ENCODE measurements at regions not wholly inside any gene's neighbourhood (a gene's known extent, or its start where the extent isn't known, plus 50 kb on each side); places are given as distances from the start of the nearest gene placed in this dataset.
"Not testable (repeated sequence)": the region's sequence is repeated elsewhere in the genome, so short reads cannot be mapped to it uniquely, and the experiment has no call there.

DNA sequence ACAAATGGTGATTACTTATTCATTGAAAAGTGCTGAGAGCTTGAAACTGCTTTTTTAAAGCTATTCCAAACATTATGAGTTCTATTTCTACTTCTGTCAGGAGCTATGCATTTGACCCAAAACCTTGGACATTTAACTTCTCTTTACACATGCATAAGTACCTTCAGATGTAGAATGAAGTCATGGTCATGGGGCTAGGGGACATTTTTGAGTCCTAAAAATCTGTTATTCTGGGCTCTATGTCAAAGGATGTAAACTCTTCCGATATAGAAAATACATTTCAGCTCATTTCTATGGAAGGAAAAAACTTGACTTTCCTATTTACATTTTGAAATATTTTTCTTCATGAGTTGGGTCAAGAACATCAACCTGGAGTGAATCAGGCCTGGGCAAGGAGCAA lies 179.5 kb upstream of the CXCL12 start:
- no peak for DNase-seq (ENCODE audit: low spot score in 2 of 2)
- FAIRE-seq: no peak

DNA sequence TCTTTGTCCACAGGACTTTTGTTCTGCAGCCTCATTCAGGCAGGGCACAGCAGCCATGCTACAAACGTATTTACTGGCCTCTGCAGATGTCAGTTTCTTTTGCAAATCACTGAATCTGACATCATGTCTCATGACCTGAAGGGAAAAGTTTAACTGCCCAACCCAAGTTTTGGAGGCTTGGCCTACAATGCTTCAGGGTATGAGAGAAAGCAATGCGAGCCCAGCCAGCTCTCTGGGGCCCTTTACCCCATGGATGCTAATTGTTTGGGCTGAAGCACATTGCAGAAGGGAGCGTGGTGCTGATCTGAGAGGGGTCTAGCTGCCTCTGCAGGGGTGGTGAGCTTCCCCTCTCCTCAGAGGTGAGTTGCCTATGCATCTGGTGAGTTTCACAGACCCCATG lies 179.9 kb upstream of the CXCL12 start:
- no peak for FAIRE-seq
- DNase-seq (ENCODE audit: low spot score in 2 of 2): no peak

DNA sequence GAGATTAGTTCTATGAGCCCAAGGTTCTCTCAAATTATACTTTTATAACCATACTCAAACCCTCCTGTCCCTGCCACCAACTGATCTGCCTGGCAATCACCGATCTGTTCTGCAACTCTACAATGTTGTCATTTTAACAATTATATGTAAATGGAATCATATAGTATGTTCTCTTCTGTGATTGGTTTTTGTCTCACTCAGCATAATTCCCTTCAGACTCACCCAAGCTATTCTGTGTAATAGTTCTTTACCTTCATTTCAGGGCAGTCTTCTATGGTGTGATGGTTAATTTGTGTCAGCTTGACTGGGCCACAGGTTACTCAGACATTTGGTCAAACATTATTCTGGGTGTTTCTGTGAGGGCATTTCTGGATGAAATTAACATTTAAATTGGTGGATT lies 181.9 kb upstream of the CXCL12 start:
- no peak for DNase-seq (ENCODE audit: low spot score in 2 of 2)
- no peak for FAIRE-seq

DNA sequence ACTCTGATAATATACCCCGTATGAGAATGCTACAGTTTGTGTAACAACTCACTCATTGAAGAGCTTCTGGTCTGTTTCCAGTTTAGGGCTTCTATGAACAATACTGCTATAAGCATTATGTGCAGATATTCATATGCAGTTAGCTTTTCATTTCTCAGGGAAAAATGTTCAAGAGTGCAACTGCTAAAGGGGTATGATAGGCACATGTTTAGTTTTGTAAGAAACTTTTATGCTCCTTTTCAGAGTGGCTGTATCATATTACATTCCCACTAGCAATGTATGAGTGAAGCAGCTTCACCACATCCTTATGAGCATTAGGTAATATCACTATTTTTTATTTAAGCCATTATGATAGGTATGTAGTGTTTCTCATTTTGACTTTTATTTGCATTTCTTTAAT lies 182.6 kb upstream of the CXCL12 start:
- no peak for FAIRE-seq

DNA sequence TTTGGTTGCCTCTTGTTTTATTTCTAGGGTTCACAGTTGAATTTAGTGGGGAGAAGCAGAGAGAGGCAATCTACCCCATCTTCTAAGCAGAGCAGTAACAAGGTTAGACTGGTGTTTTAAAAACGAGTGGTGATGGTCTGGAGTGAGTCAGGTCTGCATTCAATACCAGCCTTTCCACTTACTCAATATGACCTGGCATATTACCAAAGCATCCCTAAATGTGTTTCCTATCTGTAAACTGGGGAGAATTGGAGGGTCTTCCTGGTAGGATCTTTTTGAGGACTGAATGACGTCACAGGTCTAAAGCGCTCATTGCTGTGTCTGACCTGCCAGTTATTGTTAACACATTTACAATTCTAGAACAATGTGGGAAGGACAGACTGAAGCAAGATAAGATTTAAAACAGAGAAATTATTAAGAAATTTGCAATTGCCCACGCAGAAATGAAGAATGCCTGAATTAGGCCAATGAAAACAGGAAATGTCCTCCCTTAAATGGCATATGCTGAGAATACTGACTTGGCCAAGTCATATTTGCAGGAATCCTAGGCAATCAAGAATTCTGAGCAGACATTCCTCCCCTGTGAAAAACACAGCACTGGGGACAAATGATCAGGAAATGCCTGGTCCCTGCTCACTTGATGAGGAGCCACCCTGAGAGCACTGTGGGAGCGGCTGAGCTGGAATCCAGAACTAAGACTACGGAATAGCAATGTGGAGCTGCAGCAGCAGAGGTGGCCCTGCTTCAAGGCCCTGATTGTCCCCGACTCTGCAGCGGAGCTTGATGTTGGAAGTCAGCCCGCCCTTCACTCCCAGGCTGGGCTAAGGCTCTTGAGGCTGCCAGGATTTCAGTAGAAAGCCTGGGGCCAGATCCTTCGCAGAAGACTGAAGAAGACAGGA lies 184.5 kb upstream of the CXCL12 start:
- FAIRE-seq (no peak), DNase-seq (ENCODE audit: low spot score in 2 of 2) (no peak)

More for the DNA sequence above, 182.6 kb upstream of the CXCL12 start:
- DNase-seq (ENCODE audit: low spot score in 2 of 2): no peak

DNA sequence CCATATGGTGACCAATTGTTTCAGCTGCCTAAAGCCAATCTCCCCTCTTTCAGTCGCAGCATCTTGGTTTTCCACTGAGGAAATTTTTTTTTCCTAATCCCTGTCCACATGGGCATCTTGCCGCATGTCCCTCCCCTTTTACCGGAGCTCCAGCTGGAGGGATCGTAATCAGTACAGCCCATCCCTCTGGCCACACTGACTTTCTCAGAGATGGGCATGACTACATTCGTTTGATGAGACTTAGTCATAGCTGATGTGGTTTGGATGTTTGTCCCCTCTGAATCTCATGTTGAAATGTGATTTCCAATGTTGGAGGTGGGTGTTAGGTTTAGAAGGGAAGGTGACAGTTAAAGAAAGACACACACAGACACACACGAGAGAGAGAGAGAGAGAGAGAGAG lies 186.8 kb upstream of the CXCL12 start:
- no peak for DNase-seq (ENCODE audit: low spot score in 2 of 2)
- FAIRE-seq: no peak

DNA sequence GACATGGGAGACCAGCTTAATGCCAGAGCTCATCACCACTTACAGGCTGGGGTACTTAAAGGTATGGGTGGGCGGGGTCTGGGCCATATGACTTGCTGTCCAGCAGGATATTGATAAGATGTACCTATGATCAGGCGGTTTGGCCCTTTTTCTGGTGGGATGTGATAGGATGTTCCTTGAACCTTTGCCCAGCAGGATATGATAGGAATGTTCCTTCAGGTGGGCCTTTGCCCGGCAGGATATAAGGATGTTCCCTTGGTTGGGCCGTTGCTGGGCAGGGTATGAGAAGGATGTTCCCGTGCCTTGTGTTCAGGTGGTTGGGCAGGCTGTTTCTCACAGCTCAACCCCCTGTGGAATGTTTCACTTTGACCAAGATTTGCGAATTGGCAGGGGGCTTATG lies 187.2 kb upstream of the CXCL12 start:
- FAIRE-seq (no peak), DNase-seq (ENCODE audit: low spot score in 2 of 2) (no peak)

DNA sequence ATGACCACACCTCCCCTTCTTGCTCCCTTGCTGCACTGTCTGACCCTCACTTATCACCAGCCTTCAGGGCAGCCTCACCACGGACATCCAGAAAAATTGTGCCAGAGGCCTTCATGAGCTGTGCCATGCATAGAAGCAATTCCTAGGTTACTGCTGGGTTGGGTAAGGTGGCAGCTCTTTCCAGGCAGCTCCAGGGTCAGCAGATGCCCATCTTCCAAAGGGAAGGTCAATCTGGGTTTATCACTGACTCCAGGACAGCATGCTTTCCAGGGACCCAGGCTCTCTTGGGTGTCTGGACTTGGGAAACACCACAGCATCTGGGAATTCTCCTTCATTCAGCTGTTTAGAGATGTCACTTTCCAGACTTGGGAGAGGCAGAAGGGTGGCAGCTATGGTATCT lies 188.9 kb upstream of the CXCL12 start:
- FAIRE-seq: no peak
- DNase-seq (ENCODE audit: low spot score in 2 of 2): no peak

DNA sequence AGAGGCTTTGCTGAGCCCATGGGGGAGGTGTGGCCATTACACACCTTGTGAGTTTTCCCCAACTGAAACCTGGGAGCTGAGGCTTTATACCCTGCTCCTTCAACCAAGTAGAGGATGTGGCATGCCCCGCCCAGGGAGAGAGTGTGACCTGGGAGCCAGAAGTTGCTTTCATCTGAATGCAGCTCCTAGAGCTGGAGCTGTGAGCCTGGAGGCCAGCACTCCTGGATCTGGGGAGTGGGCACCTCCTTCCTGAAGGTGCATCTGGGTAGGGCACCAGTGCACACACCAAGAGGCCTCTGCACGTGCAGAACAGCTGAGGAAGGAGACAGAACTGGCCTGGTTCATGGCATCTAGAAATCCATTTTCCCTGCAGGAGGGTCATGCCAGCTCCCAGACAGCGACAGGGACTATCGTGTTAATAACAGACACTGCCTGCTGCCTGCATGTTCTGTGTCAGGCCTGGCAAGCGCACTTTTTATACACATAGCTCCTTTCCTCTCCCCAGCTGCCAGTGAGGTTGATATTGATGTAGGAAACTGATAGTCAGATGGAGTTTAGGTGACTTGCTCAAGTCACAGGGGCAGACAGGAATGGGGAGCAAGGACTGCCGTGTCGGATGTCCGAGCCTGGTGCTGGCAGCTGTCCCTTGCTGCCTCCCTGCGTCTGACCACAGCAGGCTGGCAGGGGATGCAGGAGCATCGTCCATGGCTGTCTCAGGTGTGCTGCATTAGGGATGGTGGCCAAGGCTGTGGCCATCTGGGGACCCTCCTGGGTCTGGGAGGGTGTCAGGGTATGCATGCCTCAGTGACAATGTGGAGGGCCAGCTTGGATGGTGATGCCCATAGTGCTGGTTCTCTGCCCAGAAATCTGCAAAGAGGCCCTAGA lies 189.9 kb upstream of the CXCL12 start:
- DNase-seq (ENCODE audit: low spot score in 2 of 2) (no peak), FAIRE-seq (no peak)

DNA sequence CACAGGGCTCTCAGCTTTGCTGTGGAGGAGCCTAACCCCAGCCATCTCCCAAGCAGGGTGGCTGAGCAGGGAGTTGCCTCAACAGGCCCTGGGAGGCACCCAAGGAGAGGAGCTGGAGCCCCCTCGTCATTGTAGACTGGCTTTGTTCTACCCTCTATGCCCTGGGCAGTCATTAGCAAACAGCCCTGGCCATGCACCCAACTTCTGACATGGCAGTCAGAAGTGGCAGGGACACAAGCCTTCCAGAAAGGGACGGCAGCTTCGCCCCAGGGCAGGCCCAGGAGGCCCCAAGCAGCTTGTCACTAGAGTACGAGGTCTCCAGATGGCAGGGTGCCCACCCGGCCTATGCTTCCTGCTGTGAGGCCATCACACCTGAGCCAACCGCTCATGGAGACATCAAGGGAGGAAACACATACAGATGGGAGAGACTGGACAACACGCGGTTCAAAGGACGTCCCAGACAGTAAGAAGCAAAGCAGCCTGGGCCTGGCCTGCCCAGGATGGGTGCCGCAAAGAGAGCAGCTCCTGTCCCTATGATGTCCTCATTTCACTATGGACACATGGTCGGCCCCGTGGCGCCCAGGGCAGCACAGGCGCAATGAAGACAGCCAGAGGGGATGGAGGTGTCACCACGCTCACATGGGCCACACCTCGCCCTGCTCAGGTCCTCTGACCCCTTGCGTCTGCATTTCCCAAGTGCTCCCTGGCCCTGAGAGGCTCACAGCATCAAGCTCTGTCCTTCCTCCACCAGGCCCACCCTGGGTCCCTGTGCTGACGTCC lies 190.9 kb upstream of the CXCL12 start:
- FAIRE-seq (no peak), DNase-seq (ENCODE audit: low spot score in 2 of 2) (no peak)

DNA sequence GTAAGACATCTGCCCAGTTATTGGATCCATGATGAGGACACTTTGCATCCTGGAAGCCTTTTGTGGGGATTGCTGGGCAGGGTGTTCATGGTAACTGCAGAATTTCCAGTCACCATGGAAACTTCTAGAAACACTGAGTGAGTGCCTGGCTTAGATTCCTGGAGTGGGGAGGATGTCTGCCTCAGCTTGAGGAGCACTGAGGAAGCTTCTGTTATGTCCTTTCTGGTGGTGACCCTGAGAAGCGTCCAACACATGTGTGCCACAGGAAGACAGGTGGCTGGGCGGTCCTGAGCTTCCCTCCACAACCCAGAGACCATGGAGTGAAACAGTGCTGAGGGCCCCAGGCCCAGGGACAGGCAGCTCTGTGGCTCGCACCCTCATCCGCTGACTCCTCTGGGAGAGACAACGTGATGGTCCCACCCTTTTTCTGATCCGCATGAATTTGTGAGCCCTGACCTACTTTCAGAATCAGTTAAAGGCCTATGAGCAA lies 191.8 kb upstream of the CXCL12 start:
- FAIRE-seq (no peak), DNase-seq (ENCODE audit: low spot score in 2 of 2) (no peak)

DNA sequence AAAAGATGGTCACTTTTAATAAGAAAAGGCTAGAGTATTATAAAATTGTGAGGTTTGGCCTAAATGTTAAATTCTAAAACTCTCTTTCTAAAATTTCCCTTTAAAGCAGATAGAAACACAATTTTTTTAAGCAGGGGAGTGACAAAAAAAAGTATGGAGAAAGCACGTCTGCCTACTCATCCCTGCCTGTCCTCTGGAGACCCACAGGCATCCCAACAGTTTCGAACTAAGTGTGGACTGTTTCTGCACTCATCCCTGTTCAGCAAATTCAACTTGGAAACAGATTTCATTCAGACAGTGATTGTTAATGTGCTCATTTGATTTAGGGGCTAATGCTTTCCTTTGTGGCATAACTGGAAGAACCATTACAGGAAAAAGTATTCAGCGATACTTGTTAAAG lies 192.6 kb upstream of the CXCL12 start:
- FAIRE-seq: no peak

DNA sequence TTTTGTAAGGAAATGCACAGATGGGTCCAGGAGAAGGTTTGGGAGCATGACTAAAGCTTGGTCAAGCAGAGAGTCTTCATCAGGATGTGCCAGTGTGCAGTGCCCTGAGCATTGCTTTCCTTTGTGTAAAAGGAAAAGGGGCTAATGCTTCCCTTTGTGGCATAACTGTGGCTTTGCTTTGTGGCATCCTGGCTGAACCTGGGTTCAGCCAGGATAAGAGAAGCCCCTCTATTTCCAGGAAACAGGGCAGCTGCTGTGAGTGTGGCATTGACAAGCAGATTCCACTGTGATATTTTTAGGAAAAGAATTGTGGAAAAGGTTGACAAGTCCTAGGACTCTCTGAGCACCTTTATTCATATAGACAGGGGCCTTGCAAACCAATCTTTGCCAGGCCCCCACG lies 193.4 kb upstream of the CXCL12 start:
- FAIRE-seq (no peak), DNase-seq (ENCODE audit: low spot score in 2 of 2) (no peak)

More for the DNA sequence above, 192.6 kb upstream of the CXCL12 start:
- DNase-seq (ENCODE audit: low spot score in 2 of 2): no peak

DNA sequence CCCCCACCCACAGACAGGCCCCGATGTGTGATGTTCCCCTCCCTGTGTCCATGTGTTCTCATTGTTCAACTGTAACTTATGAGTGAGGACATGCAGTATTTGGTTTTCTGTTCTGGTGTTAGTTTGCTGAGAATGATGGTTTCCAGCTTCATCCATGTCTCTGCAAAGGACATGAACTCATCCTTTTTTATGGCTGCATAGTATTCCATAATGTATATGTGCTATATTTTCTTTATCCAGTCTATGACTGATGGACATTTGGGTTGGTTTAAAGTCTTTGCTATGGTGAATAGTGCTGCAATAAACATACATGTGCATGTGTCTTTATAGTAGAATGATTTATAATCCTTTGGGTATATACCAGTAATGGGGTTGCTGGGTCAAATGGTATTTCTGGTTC lies 194.1 kb upstream of the CXCL12 start:
- FAIRE-seq; DNase-seq (ENCODE audit: low spot score in 2 of 2): not testable (repeated sequence)

DNA sequence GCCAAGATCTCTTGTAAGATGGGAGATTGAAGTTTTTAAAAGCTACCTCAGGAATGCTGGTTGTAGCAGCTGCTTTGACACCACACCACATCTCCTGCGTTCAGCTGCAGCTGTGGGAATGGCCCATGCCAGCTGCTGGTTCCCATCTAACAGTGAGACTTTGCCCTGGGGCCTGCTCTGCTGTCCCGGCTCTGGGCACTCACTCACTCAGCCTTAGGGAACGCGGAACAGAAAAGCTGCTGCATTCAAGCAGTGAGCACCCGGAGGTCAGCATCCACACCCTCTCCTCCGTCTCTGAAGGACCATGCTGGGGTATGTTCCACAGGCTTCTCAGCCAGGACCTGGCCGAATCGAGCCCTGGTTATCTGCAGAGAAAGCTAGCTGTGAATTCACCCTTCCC lies 197.1 kb upstream of the CXCL12 start:
- DNase-seq (ENCODE audit: low spot score in 2 of 2) (no peak), FAIRE-seq (no peak)

DNA sequence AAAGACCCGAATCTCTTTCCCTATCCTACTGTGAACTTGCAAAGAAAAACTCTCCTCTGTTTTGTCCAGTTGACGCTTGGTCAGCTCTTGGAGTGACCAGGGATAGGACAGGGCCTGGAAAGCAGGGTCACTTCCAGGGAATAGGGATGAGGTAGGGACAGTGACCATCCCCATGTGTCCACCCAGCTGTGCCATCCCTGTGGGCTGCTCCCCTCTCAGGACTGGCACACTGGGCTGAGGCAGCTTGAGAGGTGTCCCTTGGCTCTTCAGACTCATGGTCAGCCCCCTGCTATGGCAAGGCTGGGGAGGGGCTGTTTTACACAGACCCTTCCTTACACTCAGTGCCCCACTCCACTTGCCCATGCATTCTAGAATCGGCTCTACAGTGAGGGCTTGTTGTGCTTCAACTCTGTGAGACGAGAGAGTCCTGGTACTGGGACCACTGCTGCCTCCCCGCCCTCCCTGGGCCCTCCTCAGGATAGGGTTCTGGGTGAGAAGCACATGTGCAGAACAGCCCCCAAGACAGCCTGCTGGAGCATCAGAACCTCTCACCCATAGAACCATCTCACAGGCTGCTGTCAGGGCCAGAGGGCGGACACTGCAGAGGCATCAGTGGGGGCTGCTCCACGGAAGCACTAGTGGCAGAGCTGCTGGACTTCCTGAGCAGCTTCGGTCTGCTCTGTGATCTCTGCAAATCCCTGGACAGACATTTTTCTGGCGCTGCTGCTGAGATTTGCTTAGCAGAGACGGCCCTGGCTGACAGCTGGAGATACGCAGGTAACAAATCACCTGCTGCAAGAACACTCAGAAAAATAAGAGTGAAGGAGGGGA lies 202.8 kb upstream of the CXCL12 start:
- DNase-seq (ENCODE audit: low spot score in 2 of 2) (no peak), FAIRE-seq (no peak)

DNA sequence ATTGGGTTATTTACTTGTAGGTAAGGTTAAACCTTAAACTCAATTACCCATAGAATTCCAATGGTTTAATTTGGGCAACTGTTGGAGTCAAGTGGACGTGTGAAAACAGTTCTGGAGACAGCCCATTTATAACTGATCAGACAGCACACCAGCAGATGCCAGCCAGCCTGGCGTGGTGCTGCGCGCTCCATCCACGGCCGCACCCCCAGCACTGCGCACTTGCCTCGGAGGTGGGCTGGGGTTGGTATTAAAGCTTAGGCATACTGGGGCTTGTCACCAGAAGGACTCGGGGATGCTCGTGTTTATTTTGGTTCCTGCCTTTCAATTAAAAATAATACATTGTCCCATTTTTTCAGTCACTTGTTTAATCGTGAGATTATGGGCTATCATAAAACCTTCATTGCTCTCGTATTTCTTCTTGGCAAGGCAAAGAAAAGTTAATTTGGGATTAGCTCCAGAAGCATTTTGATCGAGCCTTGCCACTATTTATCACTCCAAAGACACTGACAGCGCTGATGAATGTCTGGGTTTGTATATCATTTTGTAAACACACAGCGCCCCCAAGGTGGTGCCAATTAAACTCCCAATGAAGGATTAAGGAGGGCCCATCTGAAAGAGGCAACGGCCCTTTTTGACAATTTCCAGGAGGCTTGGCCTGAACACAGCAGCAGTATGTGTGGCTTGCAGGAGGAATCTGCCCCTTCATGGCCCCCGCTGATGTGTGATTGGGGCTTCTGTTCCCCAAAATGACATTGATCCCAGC lies 204.5 kb upstream of the CXCL12 start:
- DNase-seq (ENCODE audit: low spot score in 2 of 2) (no peak), FAIRE-seq (no peak)

DNA sequence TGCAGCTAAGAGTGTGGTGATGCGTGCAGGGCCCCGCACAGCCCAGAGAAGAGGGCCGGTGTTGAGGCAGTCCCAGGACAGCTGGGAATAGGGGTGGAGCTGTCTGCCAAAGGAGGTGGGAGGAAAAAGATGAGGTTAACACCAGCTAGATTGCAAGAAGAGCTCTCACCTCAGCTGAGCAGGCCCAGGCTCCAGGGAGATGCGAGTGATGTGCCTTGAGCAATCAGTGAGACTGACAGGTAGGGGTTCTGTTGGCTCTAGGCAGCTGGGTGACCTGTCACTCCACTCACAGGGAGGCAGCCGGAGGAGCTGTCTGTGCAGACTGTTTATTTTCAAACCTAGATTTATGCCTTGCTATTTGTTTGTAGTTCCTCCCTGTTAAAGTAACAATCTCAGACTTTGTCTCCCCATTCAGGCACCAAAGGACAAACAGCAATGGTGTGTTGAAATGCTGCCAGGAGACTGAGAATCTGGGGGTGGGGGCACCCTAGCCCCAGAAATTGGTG lies 205.1 kb upstream of the CXCL12 start:
- FAIRE-seq (no peak), DNase-seq (ENCODE audit: low spot score in 2 of 2) (no peak)

DNA sequence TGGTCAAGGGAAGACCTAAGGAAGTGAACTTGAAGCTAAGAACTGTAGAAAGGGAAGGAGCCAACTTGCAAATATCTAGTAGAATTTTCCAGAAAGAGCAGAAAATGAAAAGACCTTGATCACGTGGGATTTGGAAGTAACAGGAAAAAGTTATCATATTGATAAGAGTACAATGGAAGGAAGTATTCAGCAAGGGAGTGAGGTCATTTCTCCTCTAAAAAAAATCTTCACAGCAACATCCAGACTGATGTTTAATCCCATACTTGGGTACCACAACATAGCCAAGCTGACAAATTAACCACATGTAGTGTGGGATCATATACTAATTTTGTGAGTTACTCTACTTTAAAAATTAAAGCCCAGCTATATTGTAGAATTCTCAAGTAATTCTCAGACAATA lies 207.0 kb upstream of the CXCL12 start:
- FAIRE-seq (no peak), DNase-seq (ENCODE audit: low spot score in 2 of 2) (no peak)
